ENCODE measurements at regions not wholly inside any gene's neighbourhood (a gene's known extent, or its start where the extent isn't known, plus 50 kb on each side); places are given as distances from the start of the nearest gene placed in this dataset.
"Not testable (repeated sequence)": the region's sequence is repeated elsewhere in the genome, so short reads cannot be mapped to it uniquely, and the experiment has no call there.

GRCh38 chrX:134045372-134045771, 60.0 kb upstream of the GPC3 start:
- not testable (repeated sequence) for DNase-seq (ENCODE audit: low spot score)

DNA sequence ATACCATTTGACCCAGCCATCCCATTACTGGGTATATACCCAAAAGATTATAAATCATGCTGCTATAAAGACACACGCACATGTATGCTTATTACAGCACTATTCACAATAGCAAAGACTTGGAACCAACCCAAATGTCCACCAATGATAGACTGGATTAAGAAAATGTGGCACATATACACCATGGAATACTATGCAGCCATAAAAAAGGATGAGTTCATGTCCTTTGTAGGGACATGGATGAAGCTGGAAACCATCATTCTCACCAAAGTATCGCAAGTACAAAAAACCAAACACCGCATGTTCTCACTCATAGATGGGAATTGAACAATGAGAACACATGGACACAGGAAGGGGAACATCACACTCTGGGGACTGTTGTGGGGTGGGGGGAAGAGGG, 81.7 kb upstream of the GPC3 start:
- not testable (repeated sequence) for DNase-seq (ENCODE audit: low spot score)

DNA sequence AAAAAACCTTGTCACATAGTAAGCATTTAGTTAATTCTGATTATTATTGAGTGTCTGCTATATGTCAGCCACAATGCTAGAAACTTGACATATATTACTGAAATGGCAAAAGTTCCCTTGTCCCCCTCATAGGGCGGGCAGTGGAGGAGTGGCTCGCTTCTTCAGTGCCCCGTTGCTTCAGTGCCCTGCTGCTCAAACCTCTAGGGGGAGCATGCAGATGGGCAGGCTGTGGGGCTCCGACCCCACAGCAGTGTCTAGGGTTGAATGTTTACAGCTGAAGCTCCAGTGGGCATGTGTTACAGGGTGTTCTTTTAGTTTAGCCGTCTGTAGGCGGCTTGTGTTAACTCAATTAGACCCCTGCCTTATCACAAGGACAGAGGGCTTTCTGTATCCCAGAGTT, 86.5 kb upstream of the GPC3 start:
- not testable (repeated sequence) for DNase-seq (ENCODE audit: low spot score)

GRCh38 chrX:134073341-134073740, 87.9 kb upstream of the GPC3 start:
- DNase-seq (ENCODE audit: low spot score): no peak

DNA sequence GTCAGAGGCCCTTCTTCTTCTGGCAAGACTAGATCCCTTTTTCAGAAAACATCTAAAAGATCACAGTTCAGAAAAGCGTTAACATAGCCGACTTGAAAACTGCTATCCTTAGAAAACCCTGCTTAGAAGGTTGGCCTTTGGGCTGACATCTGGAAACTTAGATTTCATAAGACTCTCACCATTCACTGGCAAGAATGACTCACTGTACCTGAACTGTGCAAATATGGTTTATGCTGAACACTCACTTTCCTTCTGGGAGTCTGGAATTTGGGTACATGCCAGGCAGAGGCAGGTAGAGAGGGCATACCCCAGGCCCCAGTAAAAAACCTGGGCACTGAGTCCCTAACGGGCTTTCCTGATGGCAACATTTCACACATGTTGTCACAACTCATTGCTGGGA, 88.8 kb upstream of the GPC3 start:
- no peak for DNase-seq (ENCODE audit: low spot score)

GRCh38 chrX:134075894-134076718, 90.7 kb upstream of the GPC3 start:
- DNase-seq (ENCODE audit: low spot score): no peak

GRCh38 chrX:134095366-134095765, 110.0 kb upstream of the GPC3 start:
- DNase-seq (ENCODE audit: low spot score): no peak

- DNase-seq (ENCODE audit: low spot score): no peak
Observed at GRCh38 chrX:134101636-134102035, 116.2 kb upstream of the GPC3 start.

GRCh38 chrX:134115270-134115669, 121.7 kb upstream of the CCDC160 start:
- no peak for DNase-seq (ENCODE audit: low spot score)

GRCh38 chrX:134137341-134137740, 99.6 kb upstream of the CCDC160 start:
- no peak for DNase-seq (ENCODE audit: low spot score)

- DNase-seq (ENCODE audit: low spot score): no peak
Observed at GRCh38 chrX:134139090-134139489, 97.9 kb upstream of the CCDC160 start.

DNA sequence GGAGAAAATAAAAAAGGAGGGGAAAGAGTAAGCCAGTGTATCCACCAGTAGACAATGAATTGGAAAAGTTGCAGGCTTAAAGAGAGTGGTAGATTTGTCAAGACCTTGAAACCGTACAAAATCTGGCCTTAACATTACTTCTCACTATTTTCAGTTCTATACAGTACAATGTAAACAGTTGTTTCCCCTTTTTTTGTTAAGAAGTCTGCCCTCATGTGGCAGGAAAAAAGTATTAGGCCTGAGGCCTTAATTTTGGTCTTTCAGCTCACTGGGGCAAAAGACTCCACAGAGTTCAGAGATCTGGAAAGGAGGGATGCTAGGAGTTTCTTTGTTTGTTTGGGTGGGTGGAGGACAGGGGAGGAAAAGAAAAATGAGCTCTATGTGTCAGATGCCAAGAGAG, 92.8 kb upstream of the CCDC160 start:
- DNase-seq (ENCODE audit: low spot score): no peak

DNA sequence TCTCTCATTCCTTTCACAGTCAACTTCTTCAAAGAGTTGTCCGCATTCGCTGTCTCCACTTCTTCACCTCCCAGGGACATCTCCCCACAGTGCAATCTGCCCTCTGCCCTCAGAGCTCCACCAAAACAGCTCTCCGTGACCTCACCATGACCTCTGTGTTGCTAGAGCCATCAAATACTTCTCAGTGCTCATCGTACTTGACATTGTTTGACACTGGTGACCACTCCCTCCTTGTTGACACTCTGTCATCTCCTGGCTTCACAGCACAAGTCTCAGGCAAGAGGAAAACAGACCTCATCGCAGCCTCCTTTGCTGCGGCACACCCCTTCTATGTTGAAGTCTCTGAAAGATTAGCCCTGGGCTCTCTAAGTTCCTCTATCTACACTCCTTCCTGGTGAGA, 90.5 kb upstream of the CCDC160 start:
- DNase-seq (ENCODE audit: low spot score): no peak

DNA sequence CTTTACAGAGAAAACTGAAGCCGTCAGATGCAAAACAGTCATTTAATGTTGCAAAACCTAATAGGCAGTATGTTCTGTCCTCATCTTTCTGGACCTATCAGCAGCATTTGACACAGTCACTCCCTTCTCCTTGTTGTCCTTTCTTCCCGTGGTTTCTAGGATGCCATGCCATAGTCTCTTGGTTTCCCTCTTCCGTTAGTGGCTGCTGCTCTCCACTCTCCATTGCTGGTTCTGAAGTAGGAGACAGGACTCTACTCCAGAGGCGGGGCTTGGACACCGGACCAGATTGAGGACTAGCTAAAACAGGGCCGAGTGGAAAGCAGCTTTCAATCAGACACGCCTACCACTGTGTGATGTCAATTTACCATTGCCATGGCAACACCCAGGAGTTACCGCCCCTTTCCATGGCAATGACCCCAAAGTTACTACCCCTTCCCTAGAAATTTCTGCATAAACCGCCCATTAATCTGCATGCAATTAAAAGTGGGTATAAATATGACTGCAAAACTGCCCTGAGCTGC, 88.8 kb upstream of the CCDC160 start:
- no peak for DNase-seq (ENCODE audit: low spot score)

GRCh38 chrX:134158821-134159512, 78.0 kb upstream of the CCDC160 start:
- no peak for DNase-seq (ENCODE audit: low spot score)

DNA sequence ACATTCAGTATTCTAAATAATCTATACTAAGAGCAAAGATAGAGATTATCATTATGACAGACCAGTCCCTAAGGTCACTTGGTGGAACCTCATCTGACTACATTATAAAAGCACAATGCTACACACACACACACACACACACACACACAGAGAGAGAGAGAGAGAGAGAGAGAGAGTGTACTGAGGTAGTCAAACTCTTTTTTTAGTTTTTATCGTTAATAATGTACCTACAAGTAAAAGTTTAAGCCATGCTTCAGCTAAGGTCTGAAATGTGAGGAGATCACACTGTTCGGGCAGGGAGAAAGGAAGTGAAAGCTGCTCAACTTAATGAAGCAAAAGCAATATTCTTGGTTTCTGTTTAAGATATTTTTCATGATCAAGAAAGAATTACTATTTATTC, 75.8 kb upstream of the CCDC160 start:
- DNase-seq (ENCODE audit: low spot score): no peak

DNA sequence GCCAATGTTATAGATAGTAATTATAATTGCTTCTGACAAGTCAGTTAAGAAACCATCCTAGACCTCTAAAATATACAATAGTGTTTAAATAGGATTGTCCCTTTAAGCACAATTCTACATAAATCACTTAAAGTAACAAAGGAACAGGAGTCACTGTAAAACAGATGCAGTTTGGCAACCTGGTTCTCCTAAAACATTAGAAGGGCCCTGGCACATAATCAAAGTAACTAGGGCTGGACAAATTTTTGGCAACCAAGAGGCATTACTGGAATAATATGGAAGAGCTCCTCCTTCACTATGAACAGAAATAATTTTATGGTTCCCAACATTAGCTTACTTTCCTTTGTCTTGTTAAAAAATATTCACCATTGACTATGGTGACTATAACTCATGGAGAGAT, 75.0 kb upstream of the CCDC160 start:
- DNase-seq (ENCODE audit: low spot score): no peak

GRCh38 chrX:134163836-134164235, 73.1 kb upstream of the CCDC160 start:
- DNase-seq (ENCODE audit: low spot score): no peak

GRCh38 chrX:134167591-134168203, 69.3 kb upstream of the CCDC160 start:
- no peak for DNase-seq (ENCODE audit: low spot score)

GRCh38 chrX:134171661-134172587, 65.1 kb upstream of the CCDC160 start:
- DNase-seq (ENCODE audit: low spot score): no peak

DNA sequence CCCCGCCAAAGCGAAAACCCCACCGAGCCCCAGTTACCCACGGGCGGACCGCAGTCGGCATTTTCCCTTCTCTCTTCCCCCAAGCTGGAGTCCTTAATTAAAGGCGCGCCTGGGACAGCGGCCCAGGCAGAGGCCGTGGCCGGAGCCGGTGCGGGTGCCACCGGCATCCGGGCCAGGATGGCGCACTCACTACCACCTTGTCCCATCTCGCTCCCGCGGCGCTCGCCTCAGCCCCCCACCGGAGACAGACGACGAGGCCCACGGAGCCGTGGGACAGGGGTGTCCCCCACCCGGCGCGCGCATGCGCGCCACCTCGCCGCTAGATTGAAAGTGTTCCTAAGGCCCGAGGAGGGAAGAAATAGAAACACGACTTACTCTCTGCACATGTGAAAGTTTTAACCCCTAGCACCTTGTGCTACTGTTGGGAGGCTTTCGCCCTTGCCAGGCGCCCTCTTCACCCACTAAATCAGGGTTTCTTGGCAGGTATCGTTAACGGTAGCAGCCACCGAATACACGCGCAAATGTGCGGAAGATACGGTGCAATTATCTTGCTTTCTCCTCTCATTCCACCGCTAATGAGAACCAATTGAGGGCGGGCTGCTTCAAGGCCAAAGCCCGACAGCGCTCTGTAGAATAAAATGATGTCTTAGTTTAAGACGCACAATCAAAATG, 64.3 kb upstream of the CCDC160 start:
- DNase-seq (ENCODE audit: low spot score): peak; percentile 24

Measured in CD4-positive, alpha-beta T cell treated with Interleukin-6 at 100 ng/mL for 8 hours (primary cell).